ENCODE measurements at regions not wholly inside any gene's neighbourhood (a gene's known extent, or its start where the extent isn't known, plus 50 kb on each side); places are given as distances from the start of the nearest gene placed in this dataset.

DNA sequence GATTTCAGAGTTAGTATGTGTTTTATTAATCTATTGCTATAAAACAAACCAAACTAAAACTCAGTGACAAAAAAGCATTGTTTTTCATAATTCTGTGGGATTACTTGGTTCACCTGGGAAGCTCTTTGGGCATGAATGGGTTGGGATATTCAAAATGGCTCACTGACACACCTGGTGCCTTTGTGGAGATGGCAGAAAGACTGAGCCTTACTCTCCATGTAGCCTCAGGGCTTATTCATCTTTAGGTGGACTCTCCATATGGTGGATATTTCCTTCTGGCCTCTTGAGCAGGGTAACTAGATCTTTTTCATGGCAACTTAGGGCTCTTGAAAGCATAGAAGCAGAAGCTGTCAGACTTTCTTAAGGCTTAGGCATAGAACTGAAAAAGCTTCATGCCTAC lies 1102.8 kb upstream of the SEL1L start:
- TF ChIP-seq, protein P1, sequence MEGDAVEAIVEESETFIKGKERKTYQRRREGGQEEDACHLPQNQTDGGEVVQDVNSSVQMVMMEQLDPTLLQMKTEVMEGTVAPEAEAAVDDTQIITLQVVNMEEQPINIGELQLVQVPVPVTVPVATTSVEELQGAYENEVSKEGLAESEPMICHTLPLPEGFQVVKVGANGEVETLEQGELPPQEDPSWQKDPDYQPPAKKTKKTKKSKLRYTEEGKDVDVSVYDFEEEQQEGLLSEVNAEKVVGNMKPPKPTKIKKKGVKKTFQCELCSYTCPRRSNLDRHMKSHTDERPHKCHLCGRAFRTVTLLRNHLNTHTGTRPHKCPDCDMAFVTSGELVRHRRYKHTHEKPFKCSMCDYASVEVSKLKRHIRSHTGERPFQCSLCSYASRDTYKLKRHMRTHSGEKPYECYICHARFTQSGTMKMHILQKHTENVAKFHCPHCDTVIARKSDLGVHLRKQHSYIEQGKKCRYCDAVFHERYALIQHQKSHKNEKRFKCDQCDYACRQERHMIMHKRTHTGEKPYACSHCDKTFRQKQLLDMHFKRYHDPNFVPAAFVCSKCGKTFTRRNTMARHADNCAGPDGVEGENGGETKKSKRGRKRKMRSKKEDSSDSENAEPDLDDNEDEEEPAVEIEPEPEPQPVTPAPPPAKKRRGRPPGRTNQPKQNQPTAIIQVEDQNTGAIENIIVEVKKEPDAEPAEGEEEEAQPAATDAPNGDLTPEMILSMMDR (conservative IDR thresholded peaks at IDR 0.05 in 1 of 2, IDR thresholded peaks at IDR 0.05 in 1 of 2; ENCODE audit: extremely low read depth in 1 of 2, insufficient read depth in 1 of 2, low read depth in 1 of 2, low read length in 2 of 2): no peak
- TF ChIP-seq EZH2 (IDR thresholded peaks at IDR 0.05; ENCODE audit: borderline replicate concordance, low read length): no peak

Measured in mammary epithelial cell (primary cell).